Skeletal muscle tissue (tissue), 3 donors: ENCODE measurements at regions not wholly inside any gene's neighbourhood (a gene's known extent, or its start where the extent isn't known, plus 50 kb on each side); places are given as distances from the start of the nearest gene placed in this dataset.

ENCODE experiments used
- H3K27ac ChIP-seq: one replicate; pipeline ENCODE4 v1.7.0; 2013; ENCODE audit warnings: mild to moderate bottlenecking, low read depth, low read length, inconsistent platforms
- H3K27me3 ChIP-seq, 3 donors: one replicate each; pipeline ENCODE4 v1.7.0; 2013; ENCODE audit warnings: low read length in 3 of 3; ENCODE audit not compliant: control insufficient read depth in 3 of 3, insufficient read depth in 3 of 3
- H3K36me3 ChIP-seq, 3 donors: one replicate each; pipeline ENCODE4 v1.7.0; 2013; ENCODE audit warnings: low read length in 3 of 3; ENCODE audit not compliant: control insufficient read depth in 3 of 3, insufficient read depth in 3 of 3
- H3K4me1 ChIP-seq, 3 donors: one replicate each; pipeline ENCODE4 v1.7.0; 2013; ENCODE audit warnings: low read length in 3 of 3, mild to moderate bottlenecking in 3 of 3; ENCODE audit not compliant: control insufficient read depth in 3 of 3, insufficient read depth in 3 of 3
- H3K4me3 ChIP-seq, 3 donors: one replicate each; pipeline ENCODE4 v1.7.0; 2013; ENCODE audit warnings: low read length in 3 of 3
- H3K9ac ChIP-seq, 3 donors: one replicate each; pipeline ENCODE4 v1.7.0; 2013; ENCODE audit warnings: low read length in 3 of 3, mild to moderate bottlenecking in 3 of 3, moderate library complexity in 2 of 3, low read depth in 1 of 3
- H3K9me3 ChIP-seq, 3 donors: one replicate each; pipeline ENCODE4 v1.7.0; 2013; ENCODE audit warnings: low read length in 3 of 3; ENCODE audit not compliant: control insufficient read depth in 3 of 3
- donor health status: Osteomylitis.

DNA sequence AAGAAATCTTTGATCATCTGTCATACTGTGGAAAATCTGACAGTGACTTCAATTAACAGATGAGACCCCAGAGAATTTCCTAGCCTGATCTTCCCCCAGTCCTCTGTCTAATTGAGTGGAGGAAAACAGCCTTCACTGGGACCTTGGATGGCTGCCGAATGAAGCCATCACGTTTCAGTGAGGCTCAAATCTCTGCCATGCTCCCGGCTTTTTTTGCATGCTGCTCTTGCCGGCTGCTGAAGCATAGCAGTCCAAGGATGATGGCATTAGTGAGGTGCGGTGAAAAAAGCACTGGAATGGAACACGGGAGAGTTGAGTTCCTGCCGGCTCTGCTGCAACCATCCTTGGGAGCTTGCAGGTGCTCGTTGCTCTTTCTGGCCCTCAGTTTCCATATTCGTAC, 430.5 kb downstream of the SLC4A3 start:
- H3K4me3 ChIP-seq, result no peak overlapping the region
- no peaks in the 10 kb centered on the region for H3K27me3 ChIP-seq
- no peaks in the 10 kb centered on the region for H3K36me3 ChIP-seq
- peaks cover 0 to 3% (median 0%) of the 10 kb centered on the region in 3 donors for H3K9me3 ChIP-seq
- no peak overlapping the region for H3K27ac ChIP-seq
- no peak overlapping the region for H3K9ac ChIP-seq
- no peaks in the 10 kb centered on the region for H3K4me1 ChIP-seq

DNA sequence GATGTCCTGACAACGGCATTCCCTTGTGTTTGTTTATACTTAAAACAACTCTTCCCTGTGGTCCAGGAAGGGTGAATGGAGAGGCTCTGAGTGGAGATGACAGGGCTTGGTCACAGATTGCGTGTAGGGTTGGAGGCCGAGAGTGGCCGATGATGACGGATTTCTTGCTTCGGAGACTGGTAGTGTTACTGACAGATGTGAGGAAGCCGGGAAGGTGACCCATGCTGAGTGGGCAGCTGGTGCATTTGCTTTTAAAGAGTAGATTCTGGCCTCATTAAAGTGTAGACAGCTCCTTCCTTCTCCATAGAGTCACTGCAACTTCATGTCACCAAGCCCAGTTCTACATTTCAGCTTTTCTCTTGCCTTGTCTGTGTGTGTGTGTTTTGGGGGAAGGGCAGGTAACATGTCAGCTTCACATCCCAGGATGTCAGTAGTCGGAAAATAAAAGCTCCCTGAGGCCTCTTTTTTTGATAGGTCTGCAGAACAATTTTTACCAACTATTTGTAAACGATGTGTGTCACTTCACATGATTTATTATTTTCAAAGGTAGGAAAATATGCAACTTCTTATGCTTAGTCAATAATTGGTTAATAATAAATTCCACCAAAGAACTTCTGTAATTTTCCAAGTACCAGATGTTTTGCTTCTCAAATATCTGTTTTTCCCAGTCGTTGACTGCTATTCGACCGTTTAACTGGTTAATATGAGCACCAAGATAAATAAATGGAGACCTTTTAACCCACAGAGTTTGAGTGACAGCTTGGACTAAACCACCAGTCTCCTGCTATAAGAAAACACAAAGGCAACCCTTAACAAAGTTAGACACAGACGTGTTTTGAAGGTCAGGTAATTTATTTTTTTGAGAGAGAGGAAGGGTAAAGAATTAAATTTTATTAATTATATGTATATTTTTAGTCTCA, 436.9 kb downstream of the SLC4A3 start:
- Histone ChIP-seq H3K9me3 (no peaks in the 10 kb centered on the region), H3K4me3 (no peak overlapping the region), H3K36me3 (no peaks in the 10 kb centered on the region), H3K27me3 (no peaks in the 10 kb centered on the region), H3K27ac (no peak overlapping the region), H3K4me1 (no peaks in the 10 kb centered on the region), H3K9ac (no peak overlapping the region)

GRCh38 chr2:220065581-220065980, 438.2 kb downstream of the SLC4A3 start:
- H3K4me3 ChIP-seq, result no peak overlapping the region
- no peaks in the 10 kb centered on the region for H3K9me3 ChIP-seq
- H3K4me1 ChIP-seq, result no peaks in the 10 kb centered on the region
- no peaks in the 10 kb centered on the region for H3K36me3 ChIP-seq
- no peak overlapping the region for H3K9ac ChIP-seq
- H3K27me3 ChIP-seq, result no peaks in the 10 kb centered on the region
- no peak overlapping the region for H3K27ac ChIP-seq

- Histone ChIP-seq H3K4me1 (no peaks in the 10 kb centered on the region), H3K36me3 (no peaks in the 10 kb centered on the region), H3K9me3 (no peaks in the 10 kb centered on the region), H3K4me3 (no peak overlapping the region), H3K9ac (no peak overlapping the region), H3K27me3 (no peaks in the 10 kb centered on the region), H3K27ac (no peak overlapping the region)
These were observed 441.4 kb downstream of the SLC4A3 start for GRCh38 chr2:220068846-220069245.

DNA sequence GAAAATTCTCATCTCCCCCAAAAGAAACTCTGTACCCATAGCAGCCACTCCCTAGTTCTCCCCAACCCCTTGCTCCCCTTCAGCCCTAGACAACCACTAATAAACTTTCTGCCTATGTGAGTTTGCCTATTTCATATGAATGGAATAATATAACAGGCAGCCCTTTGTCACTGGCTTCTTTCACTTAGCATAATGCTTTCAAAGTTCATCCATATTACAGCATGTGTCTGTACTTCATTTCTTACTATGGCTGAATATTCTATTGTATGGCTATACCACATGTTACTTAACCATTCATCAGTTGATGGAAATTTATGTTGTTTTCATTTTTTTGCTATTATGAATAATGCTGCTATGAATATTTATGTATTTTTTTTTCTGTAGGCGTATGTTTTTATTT, 442.9 kb downstream of the SLC4A3 start:
- H3K27me3 ChIP-seq, result peaks cover 0 to 2% (median 0%) of the 10 kb centered on the region in 3 donors
- H3K9ac ChIP-seq, result no peak overlapping the region
- no peak overlapping the region for H3K27ac ChIP-seq
- no peak overlapping the region for H3K4me3 ChIP-seq
- H3K9me3 ChIP-seq, result no peaks in the 10 kb centered on the region
- no peaks in the 10 kb centered on the region for H3K36me3 ChIP-seq
- H3K4me1 ChIP-seq, result no peaks in the 10 kb centered on the region

- Histone ChIP-seq H3K4me3 (no peak overlapping the region), H3K9ac (no peak overlapping the region), H3K27me3 (peaks cover 0 to 2% (median 0%) of the 10 kb centered on the region in 3 donors), H3K27ac (no peak overlapping the region), H3K9me3 (no peaks in the 10 kb centered on the region), H3K4me1 (no peaks in the 10 kb centered on the region), H3K36me3 (no peaks in the 10 kb centered on the region)
These were observed 444.3 kb downstream of the SLC4A3 start for GRCh38 chr2:220071696-220072095.

GRCh38 chr2:220072669-220073220, 445.3 kb downstream of the SLC4A3 start:
- Histone ChIP-seq H3K9ac (no peak overlapping the region), H3K27ac (no peak overlapping the region), H3K4me1 (no peaks in the 10 kb centered on the region), H3K36me3 (no peaks in the 10 kb centered on the region), H3K4me3 (no peak overlapping the region), H3K27me3 (peaks cover 0 to 2% (median 0%) of the 10 kb centered on the region in 3 donors), H3K9me3 (no peaks in the 10 kb centered on the region)

DNA sequence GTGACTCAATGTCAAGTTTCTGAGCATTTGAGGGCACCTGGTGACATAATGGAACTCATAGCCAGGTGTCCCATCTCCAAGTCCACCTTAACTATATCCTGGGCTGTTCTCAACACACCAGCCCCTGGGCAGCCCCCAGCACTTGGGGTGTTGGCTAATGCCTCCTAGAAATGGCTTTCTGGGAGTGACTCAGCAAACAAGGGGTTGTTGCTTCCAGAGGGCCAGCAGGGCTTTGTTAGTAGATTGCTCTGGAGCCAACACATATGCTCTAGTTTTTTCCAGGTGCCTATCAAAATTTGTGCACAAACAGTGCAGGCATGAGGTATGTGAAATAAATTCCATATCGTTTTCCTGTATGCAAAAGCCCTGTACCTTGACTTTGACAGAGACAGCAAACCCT, 448.4 kb downstream of the SLC4A3 start:
- no peak overlapping the region for H3K27ac ChIP-seq
- H3K4me3 ChIP-seq, result no peak overlapping the region
- no peak overlapping the region for H3K9ac ChIP-seq
- H3K4me1 ChIP-seq, result no peaks in the 10 kb centered on the region
- H3K27me3 ChIP-seq, result peaks cover 0 to 2% (median 0%) of the 10 kb centered on the region in 3 donors
- H3K36me3 ChIP-seq, result no peaks in the 10 kb centered on the region
- H3K9me3 ChIP-seq, result no peaks in the 10 kb centered on the region

DNA sequence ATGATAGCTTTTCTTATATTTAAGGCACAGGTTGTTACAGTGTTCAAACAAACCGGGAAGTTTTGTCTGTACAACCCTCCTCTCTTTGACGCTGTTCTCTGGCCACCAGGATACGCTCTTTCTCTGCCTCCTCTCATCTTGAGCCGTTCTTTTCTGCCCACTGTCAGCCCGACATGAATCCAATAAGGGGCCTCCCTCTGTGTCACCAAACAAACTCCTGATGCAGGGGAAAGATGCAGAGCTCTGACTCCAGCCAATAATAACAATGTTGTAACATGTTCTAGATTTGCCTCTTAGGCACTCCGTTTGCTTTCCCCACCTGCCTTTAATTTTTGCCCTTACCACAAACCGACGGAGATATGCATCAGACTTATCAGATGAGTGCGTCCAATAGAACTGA, 449.3 kb downstream of the SLC4A3 start:
- H3K27ac ChIP-seq, result peak overlapping the region; percentile 49

DNA sequence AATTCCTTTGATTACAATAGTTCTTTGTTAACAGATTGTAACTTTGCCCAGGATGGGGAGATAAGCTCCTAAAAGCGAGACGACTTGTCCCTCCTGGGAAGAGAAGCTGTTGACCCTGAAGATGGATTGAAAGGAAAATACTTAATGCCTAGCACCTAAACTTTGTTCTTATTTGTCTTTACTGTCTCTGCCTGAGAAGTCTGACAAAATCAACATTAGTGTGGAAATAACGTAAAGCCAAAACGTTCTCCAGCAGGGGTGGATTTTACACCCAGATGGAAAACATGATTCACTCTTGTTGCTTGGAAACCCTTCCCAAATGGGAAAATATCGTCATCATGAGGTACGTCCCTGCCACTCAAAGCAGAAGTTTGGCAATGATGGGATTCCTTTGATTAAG, 450.1 kb downstream of the SLC4A3 start:
- no peaks in the 10 kb centered on the region for H3K36me3 ChIP-seq
- H3K4me3 ChIP-seq, result no peak overlapping the region
- no peaks in the 10 kb centered on the region for H3K4me1 ChIP-seq
- peak overlapping the region; percentile 49 for H3K27ac ChIP-seq
- peaks cover 0 to 2% (median 0%) of the 10 kb centered on the region in 3 donors for H3K27me3 ChIP-seq
- H3K9me3 ChIP-seq, result no peaks in the 10 kb centered on the region
- no peak overlapping the region for H3K9ac ChIP-seq

More for the DNA sequence above, 449.3 kb downstream of the SLC4A3 start:
- Histone ChIP-seq H3K9ac (no peak overlapping the region), H3K36me3 (no peaks in the 10 kb centered on the region), H3K27me3 (peaks cover 0 to 2% (median 0%) of the 10 kb centered on the region in 3 donors), H3K4me3 (no peak overlapping the region), H3K9me3 (no peaks in the 10 kb centered on the region), H3K4me1 (no peaks in the 10 kb centered on the region)
